ENCODE measurements at regions not wholly inside any gene's neighbourhood (a gene's known extent, or its start where the extent isn't known, plus 50 kb on each side); places are given as distances from the start of the nearest gene placed in this dataset.

DNA sequence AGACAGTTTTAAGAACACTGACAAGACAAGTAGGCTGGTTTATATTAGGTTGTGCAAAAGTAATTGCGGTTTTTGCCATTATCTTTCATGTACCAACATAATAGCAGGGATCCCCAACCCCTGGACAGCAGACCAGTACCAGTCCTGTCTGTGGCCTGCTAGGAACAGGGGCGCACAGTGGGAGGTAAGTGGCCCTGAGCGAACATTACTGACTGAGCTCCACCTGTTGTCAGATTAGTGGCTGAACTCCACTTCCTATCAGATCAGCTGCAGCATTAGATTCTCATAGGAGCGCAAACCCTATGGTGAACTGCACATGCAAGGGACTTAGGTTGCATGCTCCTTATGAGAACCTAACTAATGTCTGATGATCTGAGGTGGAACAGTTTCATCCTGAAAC, 921.9 kb downstream of the CCDC85A start:
- no peak for TF ChIP-seq POLR2A (IDR thresholded peaks at IDR 0.05)
- TF ChIP-seq, protein P1, sequence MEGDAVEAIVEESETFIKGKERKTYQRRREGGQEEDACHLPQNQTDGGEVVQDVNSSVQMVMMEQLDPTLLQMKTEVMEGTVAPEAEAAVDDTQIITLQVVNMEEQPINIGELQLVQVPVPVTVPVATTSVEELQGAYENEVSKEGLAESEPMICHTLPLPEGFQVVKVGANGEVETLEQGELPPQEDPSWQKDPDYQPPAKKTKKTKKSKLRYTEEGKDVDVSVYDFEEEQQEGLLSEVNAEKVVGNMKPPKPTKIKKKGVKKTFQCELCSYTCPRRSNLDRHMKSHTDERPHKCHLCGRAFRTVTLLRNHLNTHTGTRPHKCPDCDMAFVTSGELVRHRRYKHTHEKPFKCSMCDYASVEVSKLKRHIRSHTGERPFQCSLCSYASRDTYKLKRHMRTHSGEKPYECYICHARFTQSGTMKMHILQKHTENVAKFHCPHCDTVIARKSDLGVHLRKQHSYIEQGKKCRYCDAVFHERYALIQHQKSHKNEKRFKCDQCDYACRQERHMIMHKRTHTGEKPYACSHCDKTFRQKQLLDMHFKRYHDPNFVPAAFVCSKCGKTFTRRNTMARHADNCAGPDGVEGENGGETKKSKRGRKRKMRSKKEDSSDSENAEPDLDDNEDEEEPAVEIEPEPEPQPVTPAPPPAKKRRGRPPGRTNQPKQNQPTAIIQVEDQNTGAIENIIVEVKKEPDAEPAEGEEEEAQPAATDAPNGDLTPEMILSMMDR (IDR thresholded peaks at IDR 0.05): no peak

Data from esophagus squamous epithelium (tissue), 4 donors.